Panc1 (cell line): ENCODE measurements at regions not wholly inside any gene's neighbourhood (a gene's known extent, or its start where the extent isn't known, plus 50 kb on each side); places are given as distances from the start of the nearest gene placed in this dataset.

Experiments used
- ATAC-seq: fragments of 200-7000 bp; cut with Tn5 transposase; 2 replicates; pipeline ENCODE4 v1.9.1; 2020; ENCODE audit warnings: mild to moderate bottlenecking, moderate library complexity
- BruUV-seq: library from RNA; stranded (reverse); fragments of 400-500 nt; replicated peaks from 2 replicates; lab custom pipeline; 2021; lab: Mats Ljungman, UMichigan
- CTCF ChIA-PET: fragments of 300-600 bp; sonication (Branson Sonifier 250); formaldehyde crosslinking; loops from one replicate; lab custom pipeline; 2022; ENCODE audit warnings: antibody characterized with exemption; lab: Charles Lee
- POLR2A ChIA-PET: fragments of 300-600 bp; sonication (Branson Sonifier 250); formaldehyde crosslinking; loops from one replicate; lab custom pipeline; 2022; ENCODE audit warnings: antibody characterized with exemption; lab: Charles Lee
- DNase-seq: peaks from one replicate; pipeline ENCODE4 v3.0.0-alpha.2; 2010; ENCODE audit warnings: low read depth, low spot score
- H3K27ac ChIP-seq: 2 replicates; pipeline ENCODE4 v1.5.1; 2011; ENCODE audit warnings: mild to moderate bottlenecking, low read length, inconsistent platforms
- H3K27me3 ChIP-seq: fragments of 200-500 bp; sonication (Bioruptor generic); 2 replicates; pipeline ENCODE4 v1.6.0; 2014; ENCODE audit warnings: low read length, inconsistent platforms; ENCODE audit not compliant: control insufficient read depth, insufficient read depth
- H3K36me3 ChIP-seq: fragments of 200-500 bp; sonication (Bioruptor generic); 2 replicates; pipeline ENCODE4 v1.5.1; 2014; ENCODE audit warnings: inconsistent platforms, mild to moderate bottlenecking, low read length, moderate library complexity; ENCODE audit not compliant: control insufficient read depth, insufficient read depth
- H3K4me1 ChIP-seq: 2 replicates; pipeline ENCODE4 v1.5.1; 2011; ENCODE audit warnings: inconsistent platforms, mild to moderate bottlenecking, low read length, moderate library complexity; ENCODE audit not compliant: control insufficient read depth, insufficient read depth
- H3K4me3 ChIP-seq, 2 experiments: 2 replicates each; pipeline ENCODE4 v1.5.1; 2011 to 2012; ENCODE audit warnings: low read depth in 2 of 2, low read length in 2 of 2, mild to moderate bottlenecking in 2 of 2, inconsistent platforms in 1 of 2, moderate library complexity in 1 of 2
- H3K9me3 ChIP-seq: fragments of 200-500 bp; sonication (Bioruptor generic); 2 replicates; pipeline ENCODE4 v1.5.1; 2014; ENCODE audit warnings: low read depth, mild to moderate bottlenecking, inconsistent platforms, low read length, moderate library complexity; ENCODE audit not compliant: control insufficient read depth, insufficient read depth
- POLR2AphosphoS5 ChIP-seq: IDR thresholded peaks from 2 replicates; pipeline ENCODE4 v1.6.1; 2012; ENCODE audit warnings: mild to moderate bottlenecking, low read depth, low read length, moderate library complexity
- SIN3A ChIP-seq: IDR thresholded peaks from 2 replicates; pipeline ENCODE4 v1.6.1; 2012; ENCODE audit warnings: low read depth, mild to moderate bottlenecking, low read length, moderate library complexity, borderline replicate concordance; ENCODE audit not compliant: insufficient read depth
- TCF7L2 ChIP-seq: IDR thresholded peaks from 2 replicates; pipeline ENCODE4 v1.6.1; 2011; ENCODE audit warnings: mild to moderate bottlenecking, low read depth, low read length, inconsistent platforms
- in situ Hi-C: cut with HindIII; loops from 2 replicates; pipeline ENCODE4 v1.10.0; 2016; ENCODE audit warnings: low sequenced_read_pairs, low pct_unique_long_range_greater_than_20kb
- intact Hi-C: fragments of 100-400 bp; cut with micrococcal nuclease; formaldehyde crosslinking; loops from one replicate; pipeline ENCODE4 v1.10.0; 2022; ENCODE audit not compliant: unreplicated experiment
- TF ChIP-seq, protein P1 (sequence below): fragments of 450-650 bp; IDR thresholded peaks from 2 replicates; pipeline ENCODE4 v1.5.1; 2017; ENCODE audit warnings: mild to moderate bottlenecking
- TF ChIP-seq, protein P2 (sequence below), 2 experiments: IDR thresholded peaks; 2 replicates each; pipeline ENCODE4 v1.6.1; 2011 to 2012; ENCODE audit warnings: low read depth in 2 of 2, control low read depth in 1 of 2, low read length in 1 of 2, mild to moderate bottlenecking in 1 of 2, moderate library complexity in 1 of 2; ENCODE audit not compliant: insufficient read depth in 1 of 2

DNA sequence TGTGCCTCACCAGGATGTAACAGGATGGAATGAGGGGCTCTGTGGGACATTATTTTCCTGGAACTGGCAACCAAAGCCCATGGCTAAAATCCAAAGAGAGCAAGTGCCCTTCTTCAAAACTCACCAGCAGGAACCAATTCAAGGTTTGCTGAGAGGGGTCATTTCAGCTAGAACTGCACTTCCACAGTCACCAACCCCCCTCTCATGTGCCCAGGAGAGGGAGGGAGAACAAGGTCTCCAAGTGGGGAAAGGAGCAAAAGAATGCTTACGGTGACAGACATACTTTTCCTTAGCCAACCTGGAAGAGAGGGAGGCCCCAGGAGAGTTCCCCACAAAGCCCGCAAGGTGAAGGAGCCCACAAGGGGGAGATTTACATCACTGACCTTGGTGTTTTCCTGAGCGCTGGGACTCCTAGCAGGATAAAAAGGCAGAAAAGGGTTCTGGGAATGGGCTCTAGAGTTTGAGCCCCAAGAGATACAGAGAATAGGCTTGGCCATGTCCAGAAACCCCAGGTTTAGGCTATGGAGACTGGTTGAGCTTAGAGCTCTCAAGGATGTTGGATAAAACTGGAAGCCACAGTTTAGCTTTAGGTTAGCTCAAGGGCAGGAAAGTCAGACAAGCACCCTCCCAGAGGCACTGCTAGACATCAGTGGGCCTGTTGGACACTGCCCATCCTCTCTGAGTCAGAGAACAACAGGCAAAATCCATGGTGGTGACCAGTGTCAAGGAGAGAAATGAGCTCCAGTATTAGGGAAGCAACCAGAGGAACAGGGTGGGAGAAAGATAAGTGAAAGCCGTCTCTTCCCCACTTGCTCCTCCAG lies 63.9 kb upstream of the GHITM start:
- no peak for ATAC-seq
- H3K9me3 ChIP-seq, result no peaks in the 10 kb centered on the region
- in situ Hi-C loops (no loop called here), intact Hi-C loops (no loop called here)
- no peaks in the 10 kb centered on the region for H3K36me3 ChIP-seq
- H3K27ac ChIP-seq, result no peak overlapping the region
- DNase-seq, result no peak
- no peaks in the 10 kb centered on the region for H3K27me3 ChIP-seq
- no peak overlapping the region for H3K4me3 ChIP-seq
- H3K4me1 ChIP-seq, result no peaks in the 10 kb centered on the region
- ChIA-PET CTCF (no interaction called here), POLR2A (no interaction called here)
- no TSS peak for BruUV-seq
- TF ChIP-seq TCF7L2 (no peak), POLR2AphosphoS5 (no peak), SIN3A (no peak)
- TF ChIP-seq, protein P1, sequence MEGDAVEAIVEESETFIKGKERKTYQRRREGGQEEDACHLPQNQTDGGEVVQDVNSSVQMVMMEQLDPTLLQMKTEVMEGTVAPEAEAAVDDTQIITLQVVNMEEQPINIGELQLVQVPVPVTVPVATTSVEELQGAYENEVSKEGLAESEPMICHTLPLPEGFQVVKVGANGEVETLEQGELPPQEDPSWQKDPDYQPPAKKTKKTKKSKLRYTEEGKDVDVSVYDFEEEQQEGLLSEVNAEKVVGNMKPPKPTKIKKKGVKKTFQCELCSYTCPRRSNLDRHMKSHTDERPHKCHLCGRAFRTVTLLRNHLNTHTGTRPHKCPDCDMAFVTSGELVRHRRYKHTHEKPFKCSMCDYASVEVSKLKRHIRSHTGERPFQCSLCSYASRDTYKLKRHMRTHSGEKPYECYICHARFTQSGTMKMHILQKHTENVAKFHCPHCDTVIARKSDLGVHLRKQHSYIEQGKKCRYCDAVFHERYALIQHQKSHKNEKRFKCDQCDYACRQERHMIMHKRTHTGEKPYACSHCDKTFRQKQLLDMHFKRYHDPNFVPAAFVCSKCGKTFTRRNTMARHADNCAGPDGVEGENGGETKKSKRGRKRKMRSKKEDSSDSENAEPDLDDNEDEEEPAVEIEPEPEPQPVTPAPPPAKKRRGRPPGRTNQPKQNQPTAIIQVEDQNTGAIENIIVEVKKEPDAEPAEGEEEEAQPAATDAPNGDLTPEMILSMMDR, result no peak
- TF ChIP-seq, protein P2, sequence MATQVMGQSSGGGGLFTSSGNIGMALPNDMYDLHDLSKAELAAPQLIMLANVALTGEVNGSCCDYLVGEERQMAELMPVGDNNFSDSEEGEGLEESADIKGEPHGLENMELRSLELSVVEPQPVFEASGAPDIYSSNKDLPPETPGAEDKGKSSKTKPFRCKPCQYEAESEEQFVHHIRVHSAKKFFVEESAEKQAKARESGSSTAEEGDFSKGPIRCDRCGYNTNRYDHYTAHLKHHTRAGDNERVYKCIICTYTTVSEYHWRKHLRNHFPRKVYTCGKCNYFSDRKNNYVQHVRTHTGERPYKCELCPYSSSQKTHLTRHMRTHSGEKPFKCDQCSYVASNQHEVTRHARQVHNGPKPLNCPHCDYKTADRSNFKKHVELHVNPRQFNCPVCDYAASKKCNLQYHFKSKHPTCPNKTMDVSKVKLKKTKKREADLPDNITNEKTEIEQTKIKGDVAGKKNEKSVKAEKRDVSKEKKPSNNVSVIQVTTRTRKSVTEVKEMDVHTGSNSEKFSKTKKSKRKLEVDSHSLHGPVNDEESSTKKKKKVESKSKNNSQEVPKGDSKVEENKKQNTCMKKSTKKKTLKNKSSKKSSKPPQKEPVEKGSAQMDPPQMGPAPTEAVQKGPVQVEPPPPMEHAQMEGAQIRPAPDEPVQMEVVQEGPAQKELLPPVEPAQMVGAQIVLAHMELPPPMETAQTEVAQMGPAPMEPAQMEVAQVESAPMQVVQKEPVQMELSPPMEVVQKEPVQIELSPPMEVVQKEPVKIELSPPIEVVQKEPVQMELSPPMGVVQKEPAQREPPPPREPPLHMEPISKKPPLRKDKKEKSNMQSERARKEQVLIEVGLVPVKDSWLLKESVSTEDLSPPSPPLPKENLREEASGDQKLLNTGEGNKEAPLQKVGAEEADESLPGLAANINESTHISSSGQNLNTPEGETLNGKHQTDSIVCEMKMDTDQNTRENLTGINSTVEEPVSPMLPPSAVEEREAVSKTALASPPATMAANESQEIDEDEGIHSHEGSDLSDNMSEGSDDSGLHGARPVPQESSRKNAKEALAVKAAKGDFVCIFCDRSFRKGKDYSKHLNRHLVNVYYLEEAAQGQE (IDR thresholded peaks at IDR 0.05; ENCODE audit: insufficient read depth in 1 of 2, low read depth in 2 of 2, low read length in 1 of 2), result no peak

- DNase-seq, result no peak
- Histone ChIP-seq H3K9me3 (no peaks in the 10 kb centered on the region), H3K4me3 (no peak overlapping the region), H3K27ac (no peak overlapping the region), H3K27me3 (no peaks in the 10 kb centered on the region), H3K4me1 (no peaks in the 10 kb centered on the region), H3K36me3 (no peaks in the 10 kb centered on the region)
- no peak for TF ChIP-seq TCF7L2
- TF ChIP-seq, protein P1, result no peak
- no peak for TF ChIP-seq POLR2AphosphoS5
- TF ChIP-seq SIN3A, result no peak
- TF ChIP-seq, protein P2 (IDR thresholded peaks at IDR 0.05; ENCODE audit: insufficient read depth in 1 of 2, low read depth in 2 of 2, low read length in 1 of 2), result no peak
- in situ Hi-C loops (no loop called here), intact Hi-C loops (no loop called here)
- no peak for ATAC-seq
- POLR2A ChIA-PET, result no interaction called here
- CTCF ChIA-PET, result no interaction called here
- BruUV-seq, result no TSS peak
Measured at GRCh38 chr10:84076047-84076388, 63.3 kb upstream of the GHITM start.
